Natural killer cell (primary cell): ENCODE measurements at regions not wholly inside any gene's neighbourhood (a gene's known extent, or its start where the extent isn't known, plus 50 kb on each side); places are given as distances from the start of the nearest gene placed in this dataset.

ENCODE experiments used
- ATAC-seq, 3 donors: fragments of 150-1000 bp in 2 of 3; fragments of 200-7000 bp in 1 of 3; cut with Tn5 transposase; 1 replicate in 1 of 3; 2 replicates in 2 of 3; pipeline ENCODE4 v1.10.0; 2021; ENCODE audit warnings: mild to moderate bottlenecking in 2 of 3, moderate library complexity in 2 of 3
- DNase-seq, 2 donors: peaks; one replicate each; pipeline versions ENCODE4 v3.0.0 to v3.0.0-alpha.2; 2013 to 2021; ENCODE audit warnings: mixed read lengths in 1 of 2
- H3K27ac ChIP-seq: one replicate; pipeline ENCODE4 v1.5.1; 2013; ENCODE audit warnings: mild to moderate bottlenecking, low read length
- H3K27me3 ChIP-seq: one replicate; pipeline ENCODE4 v1.6.1; 2013; ENCODE audit warnings: low read length; ENCODE audit not compliant: control insufficient read depth, insufficient read depth
- H3K36me3 ChIP-seq: one replicate; pipeline ENCODE4 v1.6.1; 2013; ENCODE audit warnings: low read length; ENCODE audit not compliant: control insufficient read depth, insufficient read depth
- H3K4me1 ChIP-seq: one replicate; pipeline ENCODE4 v1.6.1; 2013; ENCODE audit warnings: low read length; ENCODE audit not compliant: control insufficient read depth, insufficient read depth
- H3K4me3 ChIP-seq: one replicate; pipeline ENCODE4 v1.5.1; 2013; ENCODE audit warnings: low read length
- H3K9me3 ChIP-seq: one replicate; pipeline ENCODE4 v1.6.1; 2013; ENCODE audit warnings: low read length; ENCODE audit not compliant: control insufficient read depth, insufficient read depth
- H3K27ac Mint-ChIP-seq, 2 donors: one replicate each; pipeline ENCODE4 v1.8.0; 2022; ENCODE audit warnings: mild to moderate bottlenecking in 2 of 2, mixed read lengths in 2 of 2, moderate library complexity in 1 of 2
- H3K27me3 Mint-ChIP-seq, 2 donors: one replicate each; pipeline ENCODE4 v1.8.0; 2022; ENCODE audit warnings: low read depth in 2 of 2, mixed read lengths in 2 of 2
- H3K36me3 Mint-ChIP-seq: one replicate; pipeline ENCODE4 v1.8.0; 2022; ENCODE audit warnings: mixed read lengths
- H3K4me1 Mint-ChIP-seq, 2 donors: one replicate each; pipeline ENCODE4 v1.8.0; 2022; ENCODE audit warnings: mixed read lengths in 2 of 2
- H3K4me3 Mint-ChIP-seq: one replicate; pipeline ENCODE4 v1.8.0; 2022; ENCODE audit warnings: mild to moderate bottlenecking, moderate library complexity, mixed read lengths
- H3K9me3 Mint-ChIP-seq, 2 donors: one replicate each; pipeline ENCODE4 v1.8.0; 2022; ENCODE audit warnings: mixed read lengths in 2 of 2
- CTCF ChIP-seq: fragments of 200-600 bp; IDR thresholded peaks from one replicate; pipeline ENCODE4 v1.8.0; 2022; ENCODE audit warnings: antibody characterized with exemption
- WGBS: methylation state at CpG from one replicate; pipeline ENCODE4 v1.1.7; 2013; ENCODE audit warnings: missing lambda C conversion rate; ENCODE audit not compliant: insufficient coverage; 5-methylcytosine and 5-hydroxymethylcytosine counted together
- intact Hi-C: fragments of 100-400 bp; cut with micrococcal nuclease; formaldehyde crosslinking; loops from one replicate; pipeline ENCODE4 v1.14.2; 2022

- no peaks in the 10 kb centered on the region for H3K27me3 Mint-ChIP-seq
- H3K27ac Mint-ChIP-seq = no peak overlapping the region
- intact Hi-C loops = no loop called here
- peaks cover 9 to 12% of the 10 kb centered on the region in 2 donors for H3K9me3 Mint-ChIP-seq
- no peaks in the 10 kb centered on the region for H3K27me3 ChIP-seq
- DNase-seq (no peak), ATAC-seq (no peak)
- no peak for TF ChIP-seq CTCF
- no peak overlapping the region for H3K4me3 ChIP-seq
- H3K4me1 ChIP-seq = no peaks in the 10 kb centered on the region
- no peaks in the 10 kb centered on the region for H3K36me3 Mint-ChIP-seq
- no peak overlapping the region for H3K4me3 Mint-ChIP-seq
- WGBS = 91% methylated on average over 3 of the region's 3 CpGs
- no peaks in the 10 kb centered on the region for H3K4me1 Mint-ChIP-seq
- no peaks in the 10 kb centered on the region for H3K36me3 ChIP-seq
- H3K9me3 ChIP-seq = no peaks in the 10 kb centered on the region
- no peak overlapping the region for H3K27ac ChIP-seq
These were observed 280.1 kb upstream of the MON1B start for GRCh38 chr16:76910931-76911330.

GRCh38 chr16:76913046-76913445, 277.9 kb upstream of the MON1B start:
- 100% methylated on average over 1 of the region's 1 CpG for WGBS
- Histone ChIP-seq H3K27ac (no peak overlapping the region), H3K9me3 (no peaks in the 10 kb centered on the region), H3K36me3 (no peaks in the 10 kb centered on the region), H3K4me3 (no peak overlapping the region), H3K4me1 (no peaks in the 10 kb centered on the region), H3K27me3 (no peaks in the 10 kb centered on the region)
- H3K27me3 Mint-ChIP-seq = no peaks in the 10 kb centered on the region
- no peak overlapping the region for H3K27ac Mint-ChIP-seq
- no peak for DNase-seq
- peaks cover 13 to 14% of the 10 kb centered on the region in 2 donors for H3K9me3 Mint-ChIP-seq
- no peak overlapping the region for H3K4me3 Mint-ChIP-seq
- no peaks in the 10 kb centered on the region for H3K36me3 Mint-ChIP-seq
- TF ChIP-seq CTCF = no peak
- intact Hi-C loops = no loop called here
- H3K4me1 Mint-ChIP-seq = no peaks in the 10 kb centered on the region
- ATAC-seq = no peak

- no peaks in the 10 kb centered on the region for H3K4me1 ChIP-seq
- DNase-seq (no peak), ATAC-seq (no peak)
- H3K27ac Mint-ChIP-seq = no peak overlapping the region
- H3K4me1 Mint-ChIP-seq = no peaks in the 10 kb centered on the region
- 83% methylated on average over 2 of the region's 2 CpGs for WGBS
- H3K4me3 ChIP-seq = no peak overlapping the region
- no peak overlapping the region for H3K4me3 Mint-ChIP-seq
- H3K27me3 ChIP-seq = no peaks in the 10 kb centered on the region
- TF ChIP-seq CTCF = no peak
- intact Hi-C loops = no loop called here
- H3K36me3 Mint-ChIP-seq = no peaks in the 10 kb centered on the region
- H3K36me3 ChIP-seq = no peaks in the 10 kb centered on the region
- H3K27me3 Mint-ChIP-seq = no peaks in the 10 kb centered on the region
- no peaks in the 10 kb centered on the region for H3K9me3 ChIP-seq
- no peak overlapping the region for H3K27ac ChIP-seq
- H3K9me3 Mint-ChIP-seq = peaks cover 6 to 9% of the 10 kb centered on the region in 2 donors
These were observed 264.9 kb upstream of the MON1B start for GRCh38 chr16:76926042-76926441.

- no peak for ATAC-seq
- intact Hi-C loops = no loop called here
- Mint-ChIP-seq H3K27me3 (no peaks in the 10 kb centered on the region), H3K27ac (no peak overlapping the region), H3K4me1 (no peaks in the 10 kb centered on the region), H3K4me3 (no peak overlapping the region), H3K36me3 (no peaks in the 10 kb centered on the region), H3K9me3 (peaks cover 6 to 9% of the 10 kb centered on the region in 2 donors)
- no peak for TF ChIP-seq CTCF
- Histone ChIP-seq H3K27me3 (no peaks in the 10 kb centered on the region), H3K4me3 (no peak overlapping the region), H3K9me3 (no peaks in the 10 kb centered on the region), H3K4me1 (no peaks in the 10 kb centered on the region), H3K27ac (no peak overlapping the region), H3K36me3 (no peaks in the 10 kb centered on the region)
- 33% methylated on average over 1 of the region's 1 CpG for WGBS
- DNase-seq = no peak
These were observed 264.4 kb upstream of the MON1B start for GRCh38 chr16:76926595-76926994.
